MM.1S (cell line): ENCODE measurements at regions not wholly inside any gene's neighbourhood (a gene's known extent, or its start where the extent isn't known, plus 50 kb on each side); places are given as distances from the start of the nearest gene placed in this dataset.

Source experiments
- DNase-seq: peaks from one replicate; pipeline ENCODE4 v3.0.0-alpha.2; 2015
- H2AFZ ChIP-seq: fragments of 300-600 bp; sonication (generic); 2 replicates; pipeline ENCODE4 v1.6.0; 2016; ENCODE audit warnings: antibody characterized with exemption, low read length
- H3F3A ChIP-seq: fragments of 300-600 bp; sonication (generic); 2 replicates; pipeline ENCODE4 v1.6.1; 2016; ENCODE audit warnings: mild to moderate bottlenecking, antibody characterized with exemption, low read length, moderate library complexity, mixed read lengths; ENCODE audit not compliant: insufficient read depth
- H3K27ac ChIP-seq: fragments of 300-600 bp; sonication (generic); 2 replicates; pipeline ENCODE4 v1.5.1; 2016; ENCODE audit warnings: mild to moderate bottlenecking, low read length
- H3K27me3 ChIP-seq: fragments of 300-600 bp; sonication (generic); replicated peaks from 2 replicates; pipeline ENCODE4 v1.6.0; 2016; ENCODE audit warnings: low read length; ENCODE audit not compliant: insufficient read depth
- H3K36me3 ChIP-seq: fragments of 300-600 bp; sonication (generic); replicated peaks from 2 replicates; pipeline ENCODE4 v1.6.1; 2016; ENCODE audit warnings: mild to moderate bottlenecking, low read length, mixed read lengths; ENCODE audit not compliant: insufficient read depth
- H3K4me1 ChIP-seq: fragments of 300-600 bp; sonication (generic); 2 replicates; pipeline ENCODE4 v1.6.1; 2016; ENCODE audit warnings: low read length, mixed read lengths
- H3K4me2 ChIP-seq: fragments of 300-600 bp; sonication (generic); 2 replicates; pipeline ENCODE4 v1.6.0; 2016; ENCODE audit warnings: low read depth, low read length
- H3K4me3 ChIP-seq: fragments of 300-600 bp; sonication (generic); 2 replicates; pipeline ENCODE4 v1.5.1; 2016; ENCODE audit warnings: low read length, mixed read lengths
- H3K79me2 ChIP-seq: fragments of 300-600 bp; sonication (generic); 2 replicates; pipeline ENCODE4 v1.6.1; 2016; ENCODE audit warnings: mixed run types, low read length, mixed read lengths
- H3K9ac ChIP-seq: fragments of 300-600 bp; sonication (generic); 2 replicates; pipeline ENCODE4 v1.6.1; 2016; ENCODE audit warnings: low read length, mixed read lengths
- H3K9me2 ChIP-seq: fragments of 300-600 bp; sonication (generic); replicated peaks from 2 replicates; pipeline ENCODE4 v1.6.1; 2016; ENCODE audit warnings: mild to moderate bottlenecking, low read length, mixed read lengths; ENCODE audit not compliant: insufficient read depth
- H3K9me3 ChIP-seq: fragments of 300-600 bp; sonication (generic); replicated peaks from 2 replicates; pipeline ENCODE4 v1.6.1; 2016; ENCODE audit warnings: mild to moderate bottlenecking, low read length, mixed read lengths; ENCODE audit not compliant: insufficient read depth
- H4K20me1 ChIP-seq: fragments of 300-600 bp; sonication (generic); 2 replicates; pipeline ENCODE4 v1.6.1; 2016; ENCODE audit warnings: mild to moderate bottlenecking, low read length, moderate library complexity, mixed read lengths; ENCODE audit not compliant: insufficient read depth
- CTCF ChIP-seq: fragments of 300-600 bp; sonication (generic); IDR thresholded peaks from 2 replicates; pipeline ENCODE4 v1.5.1; 2016; ENCODE audit warnings: antibody characterized with exemption, low read length, mixed read lengths
- EZH2 ChIP-seq: fragments of 300-600 bp; sonication (generic); optimal IDR thresholded peaks from 2 replicates; pipeline ENCODE3; 2017; ENCODE audit warnings: low read depth, mild to moderate bottlenecking, antibody characterized with exemption, low read length, mixed read lengths
- EZH2phosphoT487 ChIP-seq: fragments of 300-600 bp; sonication (generic); IDR thresholded peaks from 2 replicates; pipeline ENCODE4 v1.6.1; 2018; ENCODE audit warnings: antibody characterized with exemption, low read length

DNA sequence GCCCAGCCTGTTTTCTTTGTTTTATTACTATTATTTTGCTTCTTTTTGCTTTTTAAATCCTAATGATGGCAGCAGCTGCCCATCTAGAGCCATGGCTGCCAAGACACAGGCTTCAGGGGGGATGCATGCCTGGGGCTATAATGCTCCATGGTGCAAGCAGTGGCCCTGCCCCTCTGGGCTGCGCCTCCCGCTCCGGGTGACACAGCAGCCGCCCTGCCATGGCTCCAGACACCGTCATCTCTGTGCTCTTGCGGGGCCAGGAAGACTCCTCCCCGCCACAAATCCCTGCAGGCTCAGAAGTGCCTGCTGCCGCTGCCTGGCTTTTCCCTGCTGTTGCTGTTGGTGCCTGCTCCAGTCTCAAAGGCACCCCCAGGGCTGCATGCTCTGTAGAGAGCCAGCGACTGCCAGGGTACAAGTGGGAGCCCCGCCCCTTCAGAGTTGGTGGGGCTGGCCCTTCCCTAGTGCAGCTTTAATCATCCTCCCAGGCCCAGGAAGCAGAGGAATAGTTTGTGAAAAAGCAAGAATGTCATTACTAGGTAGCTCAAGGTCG is 581.5 kb downstream of the FGF9 start:
- Histone ChIP-seq H3K9me2 (no peaks in the 10 kb centered on the region), H4K20me1 (no peaks in the 10 kb centered on the region), H2AFZ (no peak overlapping the region), H3K4me2 (no peak overlapping the region), H3K9ac (no peak overlapping the region), H3K27me3 (no peaks in the 10 kb centered on the region), H3K9me3 (no peaks in the 10 kb centered on the region), H3F3A (no peaks in the 10 kb centered on the region), H3K4me1 (no peaks in the 10 kb centered on the region), H3K36me3 (no peaks in the 10 kb centered on the region), H3K4me3 (no peak overlapping the region), H3K79me2 (no peaks in the 10 kb centered on the region), H3K27ac (no peak overlapping the region)
- DNase-seq, result no peak
- TF ChIP-seq CTCF (no peak), EZH2 (no peak), EZH2phosphoT487 (no peak)

- no peaks in the 10 kb centered on the region for H3K9me2 ChIP-seq
- H3K4me2 ChIP-seq, result no peak overlapping the region
- H4K20me1 ChIP-seq, result no peaks in the 10 kb centered on the region
These were observed 582.2 kb downstream of the FGF9 start for GRCh38 chr13:22253107-22253506.

DNA sequence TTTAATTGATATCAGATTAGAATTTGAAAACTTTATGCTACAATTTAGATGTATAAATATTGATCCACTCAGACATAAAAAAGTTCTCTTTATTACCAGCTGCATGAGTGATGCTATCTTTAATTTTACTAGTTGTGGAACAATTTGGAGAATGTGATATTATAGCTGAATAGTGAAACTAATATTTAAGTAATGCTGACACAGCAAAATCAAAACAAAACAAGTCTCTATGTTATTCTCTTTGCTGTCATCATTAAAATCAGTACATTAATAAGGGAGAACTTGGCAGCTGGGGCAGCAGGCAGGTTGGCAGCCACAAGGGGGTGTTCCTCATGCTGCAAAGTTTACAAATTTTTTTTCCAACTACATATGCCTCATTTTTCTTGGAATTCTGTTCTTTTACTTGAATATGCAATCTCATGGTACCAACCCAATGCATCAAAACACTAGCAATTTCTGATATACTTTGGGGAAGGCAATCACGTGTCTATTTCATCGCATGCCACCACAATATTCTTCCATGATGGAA is 585.3 kb downstream of the FGF9 start:
- DNase-seq, result no peak
- Histone ChIP-seq H3K9me2 (no peaks in the 10 kb centered on the region), H3K9ac (no peak overlapping the region), H4K20me1 (no peaks in the 10 kb centered on the region), H3F3A (no peaks in the 10 kb centered on the region), H3K4me2 (no peak overlapping the region), H3K9me3 (no peaks in the 10 kb centered on the region), H3K36me3 (no peaks in the 10 kb centered on the region), H2AFZ (no peak overlapping the region), H3K4me3 (no peak overlapping the region), H3K4me1 (no peaks in the 10 kb centered on the region), H3K79me2 (no peaks in the 10 kb centered on the region), H3K27ac (no peak overlapping the region), H3K27me3 (no peaks in the 10 kb centered on the region)
- no peak for TF ChIP-seq CTCF
- no peak for TF ChIP-seq EZH2
- TF ChIP-seq EZH2phosphoT487, result no peak

More at GRCh38 chr13:22253107-22253506, 582.2 kb downstream of the FGF9 start:
- no peaks in the 10 kb centered on the region for H3K9me3 ChIP-seq
- H3K27me3 ChIP-seq, result no peaks in the 10 kb centered on the region
- H3K36me3 ChIP-seq, result no peaks in the 10 kb centered on the region
- H3K9ac ChIP-seq, result no peak overlapping the region
- H3K79me2 ChIP-seq, result no peaks in the 10 kb centered on the region
- H3K4me3 ChIP-seq, result no peak overlapping the region
- H3K27ac ChIP-seq, result no peak overlapping the region
- no peak overlapping the region for H2AFZ ChIP-seq
- TF ChIP-seq CTCF (no peak), EZH2 (no peak), EZH2phosphoT487 (no peak)
- no peaks in the 10 kb centered on the region for H3K4me1 ChIP-seq
- no peak for DNase-seq
- no peaks in the 10 kb centered on the region for H3F3A ChIP-seq
